ENCODE measurements at regions not wholly inside any gene's neighbourhood (a gene's known extent, or its start where the extent isn't known, plus 50 kb on each side); places are given as distances from the start of the nearest gene placed in this dataset.

- in situ Hi-C loops (cut with HindIII; ENCODE audit: low pct_ligation_motif_present, low pct_unique_long_range_greater_than_20kb, low sequenced_read_pairs): no loop called here
- DNase-seq: no peak
Observed at GRCh38 chr9:89890326-89890980, 285.6 kb downstream of the GADD45G start.

GRCh38 chr9:89891221-89891590, 286.4 kb downstream of the GADD45G start:
- in situ Hi-C loops (cut with HindIII; ENCODE audit: low pct_ligation_motif_present, low pct_unique_long_range_greater_than_20kb, low sequenced_read_pairs): no loop called here
- DNase-seq: no peak

GRCh38 chr9:89891591-89892304, 286.9 kb downstream of the GADD45G start:
- no peak for DNase-seq
- in situ Hi-C loops (cut with HindIII; ENCODE audit: low pct_ligation_motif_present, low pct_unique_long_range_greater_than_20kb, low sequenced_read_pairs): no loop called here

GRCh38 chr9:89892920-89893319, 288.1 kb downstream of the GADD45G start:
- no peak for DNase-seq
- in situ Hi-C loops (cut with HindIII; ENCODE audit: low pct_ligation_motif_present, low pct_unique_long_range_greater_than_20kb, low sequenced_read_pairs): no loop called here

- in situ Hi-C loops (cut with HindIII; ENCODE audit: low pct_ligation_motif_present, low pct_unique_long_range_greater_than_20kb, low sequenced_read_pairs): no loop called here
- DNase-seq: no peak
Observed at GRCh38 chr9:89893886-89894285, 289.1 kb downstream of the GADD45G start.

- in situ Hi-C loops (cut with HindIII; ENCODE audit: low pct_ligation_motif_present, low pct_unique_long_range_greater_than_20kb, low sequenced_read_pairs): no loop called here
Observed at GRCh38 chr9:89896806-89897340, 292.1 kb downstream of the GADD45G start.

GRCh38 chr9:89899573-89899972, 294.8 kb downstream of the GADD45G start:
- in situ Hi-C loops (cut with HindIII; ENCODE audit: low pct_ligation_motif_present, low pct_unique_long_range_greater_than_20kb, low sequenced_read_pairs): no loop called here
- DNase-seq: no peak

More at GRCh38 chr9:89896806-89897340, 292.1 kb downstream of the GADD45G start:
- DNase-seq: no peak

GRCh38 chr9:89901920-89902319, 297.1 kb downstream of the GADD45G start:
- in situ Hi-C loops (cut with HindIII; ENCODE audit: low pct_ligation_motif_present, low pct_unique_long_range_greater_than_20kb, low sequenced_read_pairs): no loop called here
- no peak for DNase-seq

GRCh38 chr9:89902450-89903140, 297.8 kb downstream of the GADD45G start:
- no peak for DNase-seq
- in situ Hi-C loops (cut with HindIII; ENCODE audit: low pct_ligation_motif_present, low pct_unique_long_range_greater_than_20kb, low sequenced_read_pairs): no loop called here

GRCh38 chr9:89903141-89903475, 298.3 kb downstream of the GADD45G start:
- no peak for DNase-seq
- in situ Hi-C loops (cut with HindIII; ENCODE audit: low pct_ligation_motif_present, low pct_unique_long_range_greater_than_20kb, low sequenced_read_pairs): no loop called here

GRCh38 chr9:89905606-89906338, 301.0 kb downstream of the GADD45G start:
- in situ Hi-C loops (cut with HindIII; ENCODE audit: low pct_ligation_motif_present, low pct_unique_long_range_greater_than_20kb, low sequenced_read_pairs): no loop called here
- DNase-seq: no peak

- DNase-seq: no peak
- in situ Hi-C loops (cut with HindIII; ENCODE audit: low pct_ligation_motif_present, low pct_unique_long_range_greater_than_20kb, low sequenced_read_pairs): no loop called here
Observed at GRCh38 chr9:89911721-89912604, 307.2 kb downstream of the GADD45G start.

GRCh38 chr9:89912605-89912953, 307.8 kb downstream of the GADD45G start:
- no peak for DNase-seq

GRCh38 chr9:89915187-89915586, 310.4 kb downstream of the GADD45G start:
- in situ Hi-C loops (cut with HindIII; ENCODE audit: low pct_ligation_motif_present, low pct_unique_long_range_greater_than_20kb, low sequenced_read_pairs): no loop called here
- DNase-seq: no peak

More at GRCh38 chr9:89912605-89912953, 307.8 kb downstream of the GADD45G start:
- in situ Hi-C loops (cut with HindIII; ENCODE audit: low pct_ligation_motif_present, low pct_unique_long_range_greater_than_20kb, low sequenced_read_pairs): no loop called here

- DNase-seq: no peak
- in situ Hi-C loops (cut with HindIII; ENCODE audit: low pct_ligation_motif_present, low pct_unique_long_range_greater_than_20kb, low sequenced_read_pairs): no loop called here
Observed at GRCh38 chr9:89916001-89916597, 311.3 kb downstream of the GADD45G start.

GRCh38 chr9:89917861-89918260, 313.0 kb downstream of the GADD45G start:
- in situ Hi-C loops (cut with HindIII; ENCODE audit: low pct_ligation_motif_present, low pct_unique_long_range_greater_than_20kb, low sequenced_read_pairs): no loop called here
- DNase-seq: no peak

GRCh38 chr9:89919171-89919681, 314.4 kb downstream of the GADD45G start:
- in situ Hi-C loops (cut with HindIII; ENCODE audit: low pct_ligation_motif_present, low pct_unique_long_range_greater_than_20kb, low sequenced_read_pairs): no loop called here
- peak; percentile 24 for DNase-seq

- in situ Hi-C loops (cut with HindIII; ENCODE audit: low pct_ligation_motif_present, low pct_unique_long_range_greater_than_20kb, low sequenced_read_pairs): no loop called here
Observed at GRCh38 chr9:89920131-89920530, 315.3 kb downstream of the GADD45G start.

More at GRCh38 chr9:89920131-89920530, 315.3 kb downstream of the GADD45G start:
- DNase-seq: no peak

Measured in ACHN (cell line).